HG02981 (cell line): ENCODE measurements at regions not wholly inside any gene's neighbourhood (a gene's known extent, or its start where the extent isn't known, plus 50 kb on each side); places are given as distances from the start of the nearest gene placed in this dataset.

Experiments used
- ATAC-seq: cut with Tn5 transposase; IDR thresholded peaks from one replicate; pipeline ENCODE4 v1.9.1; 2021; ENCODE audit warnings: mild to moderate bottlenecking, moderate library complexity; ENCODE audit not compliant: unreplicated experiment

GRCh38 chr7:16235147-16236114 lies 185.9 kb downstream of the CRPPA start:
- ATAC-seq: no peak

GRCh38 chr7:16234493-16235146 lies 186.7 kb downstream of the CRPPA start:
- ATAC-seq: no peak

DNA sequence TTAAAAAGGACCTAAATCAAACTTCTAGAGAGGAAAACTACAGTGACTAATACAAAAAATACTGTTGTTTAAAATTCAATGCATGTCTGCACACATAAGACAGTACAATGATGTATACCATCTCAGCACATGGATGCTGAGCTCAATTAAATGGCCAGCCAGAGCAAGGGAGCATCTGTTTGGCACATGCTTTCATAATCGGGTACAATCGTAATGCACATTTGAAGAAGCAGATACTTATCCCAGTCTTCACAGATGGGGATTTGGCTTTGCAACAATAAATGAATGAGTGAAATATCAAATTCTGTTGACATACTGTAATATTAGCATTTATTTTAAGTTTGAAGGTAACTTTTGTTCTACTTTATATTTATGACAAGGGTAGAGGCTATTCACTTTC lies 187.8 kb downstream of the CRPPA start:
- ATAC-seq: no peak

DNA sequence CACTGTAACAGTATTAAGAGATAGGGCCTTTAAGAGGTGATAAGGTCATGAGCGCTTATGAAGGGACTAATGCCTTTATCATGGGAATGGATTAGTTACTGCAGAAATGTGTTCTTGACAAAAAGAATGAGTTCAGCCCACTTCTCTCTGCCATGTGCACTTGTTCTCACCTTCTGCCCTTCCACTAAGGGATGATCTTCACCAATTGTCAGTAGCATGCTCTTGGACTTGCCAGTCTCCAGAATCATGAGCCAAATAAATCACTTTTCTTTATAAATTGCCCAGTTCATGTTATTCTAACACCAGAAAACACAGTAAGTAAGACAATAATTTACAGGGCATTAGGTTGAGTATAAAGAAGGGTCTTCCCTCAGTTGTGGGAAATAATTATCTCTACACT lies 189.1 kb downstream of the CRPPA start:
- ATAC-seq: no peak

GRCh38 chr7:16223963-16224707 lies 197.2 kb downstream of the CRPPA start:
- ATAC-seq: no peak

GRCh38 chr7:16212610-16213009 lies 208.7 kb downstream of the CRPPA start:
- no peak for ATAC-seq

- no peak for ATAC-seq
These were observed 209.3 kb downstream of the CRPPA start for GRCh38 chr7:16212032-16212431.

DNA sequence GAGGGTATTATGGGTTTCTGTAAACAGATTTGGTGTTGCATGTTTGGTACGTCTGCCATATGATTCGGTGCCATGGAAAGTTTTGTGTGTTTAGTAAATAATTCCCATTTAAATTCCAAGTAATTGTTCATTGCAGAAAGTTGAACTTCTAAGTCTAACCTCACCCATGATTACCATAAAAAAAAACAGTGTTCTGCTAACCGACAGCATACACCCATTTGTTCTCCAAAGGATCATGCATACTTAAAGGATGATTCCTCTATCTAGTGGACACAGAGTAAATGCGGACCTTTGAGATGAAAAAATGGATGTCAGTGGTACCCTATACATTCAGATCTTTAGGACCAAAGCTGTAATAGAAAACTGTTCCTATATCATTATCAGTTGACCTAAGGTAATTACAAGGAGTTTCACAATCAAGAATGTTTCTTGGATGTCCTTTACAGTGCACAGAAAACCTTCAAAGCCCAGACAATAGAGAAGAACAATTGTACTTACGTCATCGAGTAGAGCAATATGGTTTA lies 209.9 kb downstream of the CRPPA start:
- ATAC-seq: no peak

- no peak for ATAC-seq
These were observed 211.2 kb downstream of the CRPPA start for GRCh38 chr7:16210171-16210570.

DNA sequence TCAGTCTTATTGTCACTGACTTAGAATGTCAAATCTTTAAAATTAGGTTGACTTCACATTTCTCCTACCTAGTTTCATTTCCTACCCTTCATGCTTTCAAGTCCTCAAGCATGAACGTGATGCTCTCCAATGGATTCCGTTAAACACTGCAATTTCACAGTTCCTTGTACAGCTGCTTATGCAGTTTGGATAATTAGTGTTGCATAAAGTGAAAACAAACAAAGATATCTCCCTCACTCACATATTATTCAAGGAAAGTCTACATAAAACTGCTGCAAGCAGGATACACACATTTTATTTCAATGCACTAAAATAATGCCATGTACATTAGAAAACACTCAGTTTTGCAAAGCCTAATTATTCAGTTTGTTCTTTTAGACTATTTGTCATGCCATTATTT lies 214.0 kb downstream of the CRPPA start:
- ATAC-seq: no peak

DNA sequence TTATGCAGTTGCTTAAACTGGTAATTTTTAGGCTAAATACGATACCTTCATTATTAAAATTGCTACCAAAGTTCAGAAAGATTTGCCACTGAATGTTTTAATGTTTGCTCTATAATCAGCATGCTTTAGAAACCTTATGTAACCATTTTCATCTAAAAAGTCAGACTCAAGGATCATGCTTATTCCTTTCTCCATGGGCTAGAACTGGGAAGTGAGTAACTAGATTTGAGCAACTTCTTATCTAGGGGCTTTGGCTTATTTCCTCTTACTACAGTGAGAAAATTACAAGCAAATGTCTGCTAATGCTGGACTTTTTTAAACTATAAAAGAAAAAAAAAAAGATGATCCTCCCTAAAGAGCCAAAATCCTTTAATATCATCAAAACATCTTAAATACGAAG lies 215.9 kb downstream of the CRPPA start:
- no peak for ATAC-seq

DNA sequence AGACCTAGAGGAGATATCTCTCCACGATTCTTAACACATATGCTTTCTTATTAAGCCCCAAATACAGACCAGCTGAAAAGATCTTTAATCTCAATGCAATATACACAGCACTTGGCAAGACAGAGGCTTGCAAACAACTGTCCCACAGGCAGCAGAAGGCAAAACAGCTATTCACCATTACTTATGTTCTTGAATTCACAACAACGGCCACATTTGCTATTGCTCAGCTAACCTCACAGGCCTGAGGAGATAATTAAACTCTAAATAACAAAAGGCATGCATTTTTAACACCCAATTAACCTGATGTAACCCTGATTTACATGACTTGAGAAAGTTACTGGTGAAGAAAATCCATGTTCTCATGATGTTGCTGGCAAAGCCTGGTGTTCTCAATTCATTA lies 216.4 kb downstream of the CRPPA start:
- no peak for ATAC-seq

- ATAC-seq: no peak
These were observed 218.3 kb downstream of the CRPPA start for GRCh38 chr7:16203065-16203464.

DNA sequence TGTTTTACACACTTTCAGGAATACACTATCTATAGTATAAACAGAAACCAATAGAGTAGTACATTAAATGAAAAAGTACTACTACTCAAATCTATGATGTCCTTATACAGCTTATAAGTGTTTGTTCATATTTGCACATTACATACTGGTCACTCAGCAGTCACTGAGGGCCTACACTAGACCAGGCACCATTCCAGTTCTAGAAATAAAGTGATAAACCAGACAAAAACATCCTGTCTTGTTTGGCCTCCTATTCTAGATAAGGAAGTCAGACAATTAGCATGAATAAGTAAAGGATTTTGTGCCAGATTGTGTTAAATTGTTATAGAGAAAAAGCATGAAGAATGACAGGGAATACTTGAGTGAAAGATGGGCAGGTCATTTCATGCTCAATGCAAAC lies 219.0 kb downstream of the CRPPA start:
- ATAC-seq: no peak

- no peak for ATAC-seq
These were observed 220.7 kb downstream of the CRPPA start for GRCh38 chr7:16200591-16200990.

GRCh38 chr7:16193631-16194030 lies 227.7 kb downstream of the CRPPA start:
- no peak for ATAC-seq

- ATAC-seq: no peak
These were observed 232.2 kb downstream of the CRPPA start for GRCh38 chr7:16189026-16189715.

DNA sequence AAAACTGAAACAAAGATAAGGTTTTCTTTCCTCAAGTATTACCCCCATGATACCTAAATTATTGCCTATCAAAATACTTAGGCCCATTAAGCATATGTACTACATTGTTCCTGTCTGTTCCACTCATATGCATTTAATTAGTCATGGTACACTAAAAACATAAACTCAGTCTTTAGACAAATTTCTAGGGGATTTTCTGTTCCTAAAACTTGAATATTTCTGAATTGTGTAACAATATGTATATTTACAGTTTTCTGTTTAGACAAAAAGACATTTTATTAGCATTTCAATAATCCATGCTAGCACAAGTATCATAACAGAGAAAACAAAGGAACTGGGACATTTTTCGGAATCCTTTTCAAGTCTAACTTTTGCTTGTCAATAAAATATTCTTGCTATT lies 234.2 kb downstream of the CRPPA start:
- ATAC-seq: no peak

GRCh38 chr7:16178585-16178984 lies 242.8 kb downstream of the CRPPA start:
- ATAC-seq: no peak

- no peak for ATAC-seq
These were observed 243.2 kb downstream of the CRPPA start for GRCh38 chr7:16178092-16178491.

GRCh38 chr7:16174253-16174652 lies 247.1 kb downstream of the CRPPA start:
- ATAC-seq: no peak
